ENCODE measurements at regions not wholly inside any gene's neighbourhood (a gene's known extent, or its start where the extent isn't known, plus 50 kb on each side); places are given as distances from the start of the nearest gene placed in this dataset.

DNA sequence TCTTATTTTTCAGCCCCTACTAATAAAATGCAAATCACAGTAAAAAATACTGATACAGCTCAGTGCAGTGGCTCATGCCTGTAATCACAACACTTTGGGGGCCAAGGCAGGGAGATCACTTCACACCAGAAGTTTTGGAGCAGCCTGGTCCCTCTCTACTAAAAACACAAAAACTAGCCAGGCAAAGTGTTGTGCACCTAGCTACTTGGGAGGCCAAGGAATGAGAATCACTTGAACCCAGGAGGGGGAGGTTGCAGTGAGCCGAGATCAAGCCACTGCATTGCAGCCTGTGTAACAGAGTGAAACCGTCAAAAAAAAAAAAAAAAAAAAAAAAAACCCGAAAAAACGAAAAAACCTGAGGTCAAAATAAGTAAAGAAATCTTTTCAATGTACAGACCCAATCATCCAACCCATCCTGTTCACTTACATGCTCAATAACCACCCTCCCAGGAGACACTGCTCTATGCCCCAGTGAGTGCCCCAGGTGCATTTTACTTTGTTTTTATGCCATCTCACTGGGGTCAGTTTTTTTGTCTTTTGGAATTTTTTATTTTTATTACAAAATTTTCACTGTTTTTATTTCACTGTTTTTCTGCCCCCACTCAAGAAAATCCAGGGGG is 107.0 kb downstream of the ZNF486 start:
- ATAC-seq (ENCODE audit: low read depth) (no peak), DNase-seq (no peak)
- H3K36me3 ChIP-seq (ENCODE audit: control insufficient read depth, insufficient read depth, low read length): no peaks in the 10 kb centered on the region
- H3K4ac ChIP-seq (ENCODE audit: low read depth, low read length): no peak overlapping the region
- H4K20me1 ChIP-seq (ENCODE audit: insufficient read depth, low read length): no peaks in the 10 kb centered on the region
- no CpG with 5 or more reads among the region's 4 CpGs for WGBS, 2 experiments (ENCODE audit: extremely low coverage in 2 of 2, insufficient read length in 1 of 2)
- H4K5ac ChIP-seq (ENCODE audit: low read depth, low read length): no peak overlapping the region
- no peak overlapping the region for H2BK15ac ChIP-seq (ENCODE audit: low read depth, low read length)
- H3K14ac ChIP-seq (replicated peaks; ENCODE audit: low read depth, low read length): no peak overlapping the region
- H3K4me3 ChIP-seq (ENCODE audit: insufficient read depth, low read depth, low read length): no peak overlapping the region
- BruUV-seq (replicated peaks): no TSS peak
- in situ Hi-C loops (cut with MboI; ENCODE audit: low sequenced_read_pairs): no loop called here
- peaks cover 15% of the 10 kb centered on the region for H3K9me3 ChIP-seq (ENCODE audit: control insufficient read depth, insufficient read depth, low read length)
- no peaks in the 10 kb centered on the region for H3K9me1 ChIP-seq (ENCODE audit: insufficient read depth, low read length)
- TF ChIP-seq RCOR1 (IDR thresholded peaks at IDR 0.05; ENCODE audit: insufficient replicate concordance, low read length) (no peak), POLR2A (IDR thresholded peaks at IDR 0.05; ENCODE audit: low read depth, low read length) (no peak), CHD1 (IDR thresholded peaks at IDR 0.05; ENCODE audit: low read depth, low read length) (no peak), BHLHE40 (IDR thresholded peaks at IDR 0.05; ENCODE audit: low read depth, low read length) (no peak), SMC3 (IDR thresholded peaks at IDR 0.05; ENCODE audit: low read depth, low read length) (no peak), MAFK (IDR thresholded peaks at IDR 0.05; ENCODE audit: low read depth, low read length) (no peak), MXI1 (IDR thresholded peaks at IDR 0.05; ENCODE audit: borderline replicate concordance, low read depth, low read length) (no peak)
- no peak overlapping the region for H2AK9ac ChIP-seq (replicated peaks; ENCODE audit: low read depth, low read length, poor library complexity)
- ChIA-PET CTCF (no interaction called here), POLR2A (ENCODE audit: unreplicated experiment) (no interaction called here)
- no peak overlapping the region for H2BK5ac ChIP-seq (ENCODE audit: low read depth, low read length, poor library complexity, severe bottlenecking)
- no peaks in the 10 kb centered on the region for H3K79me1 ChIP-seq (ENCODE audit: low read depth in 1 of 2, low read length in 2 of 2)
- dilution Hi-C loops (cut with HindIII; ENCODE audit: low sequenced_read_pairs, unreplicated experiment): no loop called here
- H3K27me3 ChIP-seq (ENCODE audit: control insufficient read depth, insufficient read depth, low read length): no peaks in the 10 kb centered on the region
- no peak overlapping the region for H2AK5ac ChIP-seq (ENCODE audit: low read depth, low read length)
- no peak overlapping the region for H3K9ac ChIP-seq (ENCODE audit: low read depth, low read length)
- intact Hi-C loops (cut with micrococcal nuclease): no loop called here
- no peak overlapping the region for H3K27ac ChIP-seq (ENCODE audit: insufficient read depth, low read length)
- no peak overlapping the region for H2BK120ac ChIP-seq (ENCODE audit: low read depth, low read length)
- no peak overlapping the region for H3K56ac ChIP-seq (ENCODE audit: extremely low read depth, insufficient read depth, low read length)
- no peak overlapping the region for H3K4me2 ChIP-seq (ENCODE audit: low read depth, low read length)
- H3K18ac ChIP-seq (ENCODE audit: low read depth, low read length): no peak overlapping the region
- H4K91ac ChIP-seq (ENCODE audit: insufficient read depth, low read depth, low read length): no peak overlapping the region
- H4K8ac ChIP-seq (ENCODE audit: low read depth in 2 of 2, low read length in 2 of 2): no peak overlapping the region
- no peak overlapping the region for H2AFZ ChIP-seq (replicated peaks; ENCODE audit: low read length, poor library complexity)
- H3K23ac ChIP-seq (ENCODE audit: low read depth, low read length): no peak overlapping the region
- no peaks in the 10 kb centered on the region for H3K4me1 ChIP-seq (ENCODE audit: control insufficient read depth, insufficient read depth, low read length)
- no peak overlapping the region for H2BK20ac ChIP-seq (ENCODE audit: low read depth, low read length)
